ENCODE measurements at regions not wholly inside any gene's neighbourhood (a gene's known extent, or its start where the extent isn't known, plus 50 kb on each side); places are given as distances from the start of the nearest gene placed in this dataset.

GRCh38 chr6:6970851-6971250 lies 136.9 kb upstream of the RREB1 start:
- no peak for TF ChIP-seq GATAD2B (IDR thresholded peaks at IDR 0.05; ENCODE audit: borderline replicate concordance)
- no peak for TF ChIP-seq EHMT2 (IDR thresholded peaks at IDR 0.05)
- no peak for TF ChIP-seq POLR2A (conservative IDR thresholded peaks at IDR 0.05)

Data from K562 (cell line).